HepG2 (cell line): ENCODE measurements at regions not wholly inside any gene's neighbourhood (a gene's known extent, or its start where the extent isn't known, plus 50 kb on each side); places are given as distances from the start of the nearest gene placed in this dataset.

Experiments used
- ATAC-seq: fragments of 200-7000 bp; cut with Tn5 transposase; 3 replicates; pipeline ENCODE4 v1.9.1; 2020; ENCODE audit warnings: mild to moderate bottlenecking, moderate library complexity
- BruUV-seq: library from RNA; stranded (reverse); fragments of 400-500 nt; replicated peaks from 2 replicates; lab custom pipeline; 2021; lab: Mats Ljungman, UMichigan
- CTCF ChIA-PET: fragments of 300-600 bp; formaldehyde crosslinking; extraction: SDS; loops from one replicate; lab custom pipeline; 2021; ENCODE audit warnings: low total read pairs, inconsistent platforms, low intra/inter-chr PET ratio; lab: Yijun Ruan, JAX
- POLR2A ChIA-PET: fragments of 350-600 bp; sonication (Branson Sonifier 250); formaldehyde crosslinking; loops from one replicate; lab custom pipeline; 2020; ENCODE audit warnings: antibody characterized with exemption, inconsistent platforms; lab: Yijun Ruan, JAX
- DNase-seq: peaks from one replicate; pipeline ENCODE4 v3.0.0-alpha.2; 2015; ENCODE audit warnings: low spot score
- FAIRE-seq: peaks from 3 replicates; lab custom pipeline; 2011; peaks lifted over from hg19 to GRCh38; lab: Jason Lieb, UNC
- H2AFZ ChIP-seq: one replicate; pipeline ENCODE4 v1.6.1; 2011; ENCODE audit warnings: low read length, inconsistent platforms
- H3K27ac ChIP-seq: fragments of 300-600 bp; 3 replicates; pipeline ENCODE4 v1.8.0; 2011; ENCODE audit warnings: mixed run types, mild to moderate bottlenecking, mixed read lengths, low read length, inconsistent platforms; ENCODE audit not compliant: insufficient read depth; ENCODE audit errors: extremely low read length
- H3K27me3 ChIP-seq, 2 experiments: fragments of 200-600 bp in 1 of 2; 2 replicates in 1 of 2; 3 replicates in 1 of 2; pipeline versions ENCODE4 v1.6.0 to v1.8.0; 2011; ENCODE audit warnings: low read length in 2 of 2, mild to moderate bottlenecking in 2 of 2, moderate library complexity in 2 of 2, inconsistent platforms in 1 of 2; ENCODE audit not compliant: insufficient read depth in 2 of 2, control insufficient read depth in 1 of 2
- H3K36me3 ChIP-seq, 2 experiments: fragments of 200-600 bp in 1 of 2; replicated peaks in 1 of 2; 2 replicates in 1 of 2; 3 replicates in 1 of 2; pipeline versions ENCODE4 v1.5.1 to v1.8.0; 2011; ENCODE audit warnings: low read length in 2 of 2, inconsistent platforms in 1 of 2; ENCODE audit not compliant: insufficient read depth in 2 of 2, control insufficient read depth in 1 of 2
- H3K4me1 ChIP-seq: 2 replicates; pipeline ENCODE4 v1.5.1; 2012; ENCODE audit warnings: low read length, inconsistent platforms; ENCODE audit not compliant: insufficient read depth
- H3K4me2 ChIP-seq: 2 replicates; pipeline ENCODE4 v1.6.0; 2011; ENCODE audit warnings: low read depth, low read length, inconsistent platforms
- H3K4me3 ChIP-seq, 3 experiments: fragments of 200-600 bp in 1 of 3; sonication (generic), shearing (Covaris generic) in 1 of 3; replicated peaks in 1 of 3; 2 replicates each; pipeline ENCODE4 v1.5.1; 2011 to 2016; ENCODE audit warnings: low read length in 3 of 3, inconsistent platforms in 2 of 3, low read depth in 2 of 3, mild to moderate bottlenecking in 2 of 3, control low read depth in 1 of 3, mixed read lengths in 1 of 3; ENCODE audit not compliant: insufficient read depth in 1 of 3
- H3K79me2 ChIP-seq: one replicate; pipeline ENCODE4 v1.6.1; 2011; ENCODE audit warnings: low read length, inconsistent platforms; ENCODE audit not compliant: insufficient read depth
- H3K9ac ChIP-seq: 2 replicates; pipeline ENCODE4 v1.6.0; 2011; ENCODE audit warnings: mild to moderate bottlenecking, low read depth, low read length, inconsistent platforms; ENCODE audit not compliant: insufficient read depth
- H3K9me3 ChIP-seq: 2 replicates; pipeline ENCODE4 v1.5.1; 2012; ENCODE audit warnings: mild to moderate bottlenecking, low read length
- H4K20me1 ChIP-seq: 2 replicates; pipeline ENCODE4 v1.6.0; 2011; ENCODE audit warnings: inconsistent platforms, mild to moderate bottlenecking, low read length, moderate library complexity; ENCODE audit not compliant: insufficient read depth
- FLYWCH1 ChIP-seq: sonication (generic); formaldehyde crosslinking; IDR thresholded peaks from 2 replicates; pipeline ENCODE4 v1.8.1; 2023; ENCODE audit warnings: mild to moderate bottlenecking, missing genetic modification reagents
- RBFOX2 ChIP-seq: fragments of 200-400 bp; formaldehyde crosslinking; IDR thresholded peaks from 2 replicates; pipeline ENCODE4 v1.6.1; 2017; ENCODE audit warnings: low read depth, mild to moderate bottlenecking, low read length
- SNRNP70 ChIP-seq: fragments of 200-400 bp; formaldehyde crosslinking; IDR thresholded peaks from 2 replicates; pipeline ENCODE4 v1.6.1; 2017; ENCODE audit warnings: mild to moderate bottlenecking, low read depth, low read length, moderate library complexity
- ZFP82 ChIP-seq: sonication (generic); formaldehyde crosslinking; IDR thresholded peaks from 2 replicates; pipeline ENCODE4 v1.5.1; 2020; ENCODE audit warnings: mild to moderate bottlenecking, missing genetic modification reagents, borderline replicate concordance
- ZNF703 ChIP-seq: sonication (generic); formaldehyde crosslinking; IDR thresholded peaks from 2 replicates; pipeline ENCODE4 v1.5.1; 2020; ENCODE audit warnings: missing genetic modification reagents, mild to moderate bottlenecking, moderate library complexity, borderline replicate concordance
- ZNF709 ChIP-seq: sonication (generic); formaldehyde crosslinking; IDR thresholded peaks from 2 replicates; pipeline ENCODE4 v1.5.0; 2020; ENCODE audit warnings: mild to moderate bottlenecking, missing genetic modification reagents
- WGBS: methylation state at CpG from one replicate; pipeline ENCODE4 v1.1.6; 2017; ENCODE audit warnings: low lambda C conversion rate; 5-methylcytosine and 5-hydroxymethylcytosine counted together
- in situ Hi-C: cut with HindIII; loops from 2 replicates; pipeline ENCODE4 v1.10.0; 2017; ENCODE audit warnings: low pct_unique_long_range_greater_than_20kb; ENCODE audit not compliant: extremely low pct_ligation_motif_present
- intact Hi-C: fragments of 100-400 bp; cut with micrococcal nuclease; formaldehyde crosslinking; loops from one replicate; pipeline ENCODE4 v1.10.0; 2022; ENCODE audit not compliant: unreplicated experiment
- TF ChIP-seq, protein P1 (sequence below): sonication (generic); formaldehyde crosslinking; IDR thresholded peaks from 2 replicates; pipeline ENCODE4 v1.4.0; 2020; ENCODE audit warnings: missing genetic modification reagents
- TF ChIP-seq, protein P2 (sequence below): sonication (generic); formaldehyde crosslinking; IDR thresholded peaks from 2 replicates; pipeline ENCODE4 v1.5.0; 2020; ENCODE audit warnings: missing genetic modification reagents, mild to moderate bottlenecking, borderline replicate concordance
- TF ChIP-seq, protein P3 (sequence below): sonication (generic); formaldehyde crosslinking; IDR thresholded peaks from 2 replicates; pipeline ENCODE4 v1.4.0; 2020; ENCODE audit warnings: mild to moderate bottlenecking, missing genetic modification reagents, borderline replicate concordance
- TF ChIP-seq, protein P4 (sequence below): sonication (generic); formaldehyde crosslinking; conservative IDR thresholded peaks from 2 replicates; pipeline ENCODE4 v1.8.0; 2022; ENCODE audit warnings: missing genetic modification reagents
- TF ChIP-seq, protein P5 (sequence below): sonication (generic); formaldehyde crosslinking; IDR thresholded peaks from 2 replicates; pipeline ENCODE4 v1.5.0; 2020; ENCODE audit warnings: mild to moderate bottlenecking, missing genetic modification reagents
- TF ChIP-seq, protein P6 (sequence below): sonication (generic); formaldehyde crosslinking; IDR thresholded peaks from 2 replicates; pipeline ENCODE4 v1.5.0; 2020; ENCODE audit warnings: mild to moderate bottlenecking, missing genetic modification reagents

DNA sequence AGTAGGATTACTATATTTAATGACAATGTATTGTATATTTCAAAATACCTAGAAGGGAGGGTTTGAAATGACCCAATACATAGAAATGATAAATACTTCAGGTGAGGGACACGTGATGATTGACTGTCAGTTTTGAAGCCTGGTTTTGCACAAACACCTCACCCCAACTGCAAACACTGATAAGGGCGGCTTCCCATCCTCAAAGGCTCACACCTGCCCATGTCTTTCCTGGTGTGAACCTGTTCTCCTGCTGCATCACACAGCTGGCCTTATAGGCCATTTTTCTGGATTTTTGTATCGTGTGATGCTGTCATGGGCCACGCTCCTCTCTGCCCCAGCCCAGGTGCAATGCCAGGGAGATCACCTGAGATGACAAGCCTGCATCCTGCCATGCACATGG, 166.5 kb upstream of the NCK2 start:
- ATAC-seq (no peak), FAIRE-seq (no peak), DNase-seq (no peak)
- Histone ChIP-seq H3K79me2 (no peaks in the 10 kb centered on the region), H3K27me3 (peaks cover 2 to 15% of the 10 kb centered on the region in 2 experiments; a peak in 4 of 5 replicates), H3K27ac (no peak overlapping the region), H3K4me2 (no peak overlapping the region), H2AFZ (no peak overlapping the region), H3K36me3 (no peaks in the 10 kb centered on the region), H3K4me1 (peaks cover 22% of the 10 kb centered on the region), H3K9me3 (no peaks in the 10 kb centered on the region), H3K9ac (no peak overlapping the region), H3K4me3 (no peak overlapping the region), H4K20me1 (no peaks in the 10 kb centered on the region)
- ChIA-PET CTCF (no interaction called here), POLR2A (no interaction called here)
- intact Hi-C loops = no loop called here
- no TSS peak for BruUV-seq
- in situ Hi-C loops = loop anchor here (5.0 kb wide), 1 partner anchor 309 kb away; no protein-coding TSS in a partner anchor
- 12% methylated on average over 4 of the region's 4 CpGs for WGBS
- TF ChIP-seq, protein P1, sequence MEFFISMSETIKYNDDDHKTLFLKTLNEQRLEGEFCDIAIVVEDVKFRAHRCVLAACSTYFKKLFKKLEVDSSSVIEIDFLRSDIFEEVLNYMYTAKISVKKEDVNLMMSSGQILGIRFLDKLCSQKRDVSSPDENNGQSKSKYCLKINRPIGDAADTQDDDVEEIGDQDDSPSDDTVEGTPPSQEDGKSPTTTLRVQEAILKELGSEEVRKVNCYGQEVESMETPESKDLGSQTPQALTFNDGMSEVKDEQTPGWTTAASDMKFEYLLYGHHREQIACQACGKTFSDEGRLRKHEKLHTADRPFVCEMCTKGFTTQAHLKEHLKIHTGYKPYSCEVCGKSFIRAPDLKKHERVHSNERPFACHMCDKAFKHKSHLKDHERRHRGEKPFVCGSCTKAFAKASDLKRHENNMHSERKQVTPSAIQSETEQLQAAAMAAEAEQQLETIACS (CRISPR knock-in tag) = no peak
- TF ChIP-seq, protein P2, sequence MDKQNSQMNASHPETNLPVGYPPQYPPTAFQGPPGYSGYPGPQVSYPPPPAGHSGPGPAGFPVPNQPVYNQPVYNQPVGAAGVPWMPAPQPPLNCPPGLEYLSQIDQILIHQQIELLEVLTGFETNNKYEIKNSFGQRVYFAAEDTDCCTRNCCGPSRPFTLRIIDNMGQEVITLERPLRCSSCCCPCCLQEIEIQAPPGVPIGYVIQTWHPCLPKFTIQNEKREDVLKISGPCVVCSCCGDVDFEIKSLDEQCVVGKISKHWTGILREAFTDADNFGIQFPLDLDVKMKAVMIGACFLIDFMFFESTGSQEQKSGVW (CRISPR knock-in tag) = no peak
- TF ChIP-seq, protein P3, sequence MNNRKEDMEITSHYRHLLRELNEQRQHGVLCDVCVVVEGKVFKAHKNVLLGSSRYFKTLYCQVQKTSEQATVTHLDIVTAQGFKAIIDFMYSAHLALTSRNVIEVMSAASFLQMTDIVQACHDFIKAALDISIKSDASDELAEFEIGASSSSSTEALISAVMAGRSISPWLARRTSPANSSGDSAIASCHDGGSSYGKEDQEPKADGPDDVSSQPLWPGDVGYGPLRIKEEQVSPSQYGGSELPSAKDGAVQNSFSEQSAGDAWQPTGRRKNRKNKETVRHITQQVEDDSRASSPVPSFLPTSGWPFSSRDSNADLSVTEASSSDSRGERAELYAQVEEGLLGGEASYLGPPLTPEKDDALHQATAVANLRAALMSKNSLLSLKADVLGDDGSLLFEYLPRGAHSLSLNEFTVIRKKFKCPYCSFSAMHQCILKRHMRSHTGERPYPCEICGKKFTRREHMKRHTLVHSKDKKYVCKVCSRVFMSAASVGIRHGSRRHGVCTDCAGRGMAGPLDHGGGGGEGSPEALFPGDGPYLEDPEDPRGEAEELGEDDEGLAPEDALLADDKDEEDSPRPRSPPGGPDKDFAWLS (CRISPR knock-in tag) = no peak
- TF ChIP-seq SNRNP70 (no peak), ZFP82 (CRISPR knock-in tag) (no peak), ZNF703 (no peak), RBFOX2 (no peak), ZNF709 (CRISPR knock-in tag) (no peak), FLYWCH1 (no peak)
- TF ChIP-seq, protein P4, sequence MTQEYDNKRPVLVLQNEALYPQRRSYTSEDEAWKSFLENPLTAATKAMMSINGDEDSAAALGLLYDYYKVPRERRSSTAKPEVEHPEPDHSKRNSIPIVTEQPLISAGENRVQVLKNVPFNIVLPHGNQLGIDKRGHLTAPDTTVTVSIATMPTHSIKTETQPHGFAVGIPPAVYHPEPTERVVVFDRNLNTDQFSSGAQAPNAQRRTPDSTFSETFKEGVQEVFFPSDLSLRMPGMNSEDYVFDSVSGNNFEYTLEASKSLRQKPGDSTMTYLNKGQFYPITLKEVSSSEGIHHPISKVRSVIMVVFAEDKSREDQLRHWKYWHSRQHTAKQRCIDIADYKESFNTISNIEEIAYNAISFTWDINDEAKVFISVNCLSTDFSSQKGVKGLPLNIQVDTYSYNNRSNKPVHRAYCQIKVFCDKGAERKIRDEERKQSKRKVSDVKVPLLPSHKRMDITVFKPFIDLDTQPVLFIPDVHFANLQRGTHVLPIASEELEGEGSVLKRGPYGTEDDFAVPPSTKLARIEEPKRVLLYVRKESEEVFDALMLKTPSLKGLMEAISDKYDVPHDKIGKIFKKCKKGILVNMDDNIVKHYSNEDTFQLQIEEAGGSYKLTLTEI = no peak
- TF ChIP-seq, protein P5, sequence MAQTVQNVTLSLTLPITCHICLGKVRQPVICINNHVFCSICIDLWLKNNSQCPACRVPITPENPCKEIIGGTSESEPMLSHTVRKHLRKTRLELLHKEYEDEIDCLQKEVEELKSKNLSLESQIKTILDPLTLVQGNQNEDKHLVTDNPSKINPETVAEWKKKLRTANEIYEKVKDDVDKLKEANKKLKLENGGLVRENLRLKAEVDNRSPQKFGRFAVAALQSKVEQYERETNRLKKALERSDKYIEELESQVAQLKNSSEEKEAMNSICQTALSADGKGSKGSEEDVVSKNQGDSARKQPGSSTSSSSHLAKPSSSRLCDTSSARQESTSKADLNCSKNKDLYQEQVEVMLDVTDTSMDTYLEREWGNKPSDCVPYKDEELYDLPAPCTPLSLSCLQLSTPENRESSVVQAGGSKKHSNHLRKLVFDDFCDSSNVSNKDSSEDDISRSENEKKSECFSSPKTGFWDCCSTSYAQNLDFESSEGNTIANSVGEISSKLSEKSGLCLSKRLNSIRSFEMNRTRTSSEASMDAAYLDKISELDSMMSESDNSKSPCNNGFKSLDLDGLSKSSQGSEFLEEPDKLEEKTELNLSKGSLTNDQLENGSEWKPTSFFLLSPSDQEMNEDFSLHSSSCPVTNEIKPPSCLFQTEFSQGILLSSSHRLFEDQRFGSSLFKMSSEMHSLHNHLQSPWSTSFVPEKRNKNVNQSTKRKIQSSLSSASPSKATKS = no peak
- TF ChIP-seq, protein P6, sequence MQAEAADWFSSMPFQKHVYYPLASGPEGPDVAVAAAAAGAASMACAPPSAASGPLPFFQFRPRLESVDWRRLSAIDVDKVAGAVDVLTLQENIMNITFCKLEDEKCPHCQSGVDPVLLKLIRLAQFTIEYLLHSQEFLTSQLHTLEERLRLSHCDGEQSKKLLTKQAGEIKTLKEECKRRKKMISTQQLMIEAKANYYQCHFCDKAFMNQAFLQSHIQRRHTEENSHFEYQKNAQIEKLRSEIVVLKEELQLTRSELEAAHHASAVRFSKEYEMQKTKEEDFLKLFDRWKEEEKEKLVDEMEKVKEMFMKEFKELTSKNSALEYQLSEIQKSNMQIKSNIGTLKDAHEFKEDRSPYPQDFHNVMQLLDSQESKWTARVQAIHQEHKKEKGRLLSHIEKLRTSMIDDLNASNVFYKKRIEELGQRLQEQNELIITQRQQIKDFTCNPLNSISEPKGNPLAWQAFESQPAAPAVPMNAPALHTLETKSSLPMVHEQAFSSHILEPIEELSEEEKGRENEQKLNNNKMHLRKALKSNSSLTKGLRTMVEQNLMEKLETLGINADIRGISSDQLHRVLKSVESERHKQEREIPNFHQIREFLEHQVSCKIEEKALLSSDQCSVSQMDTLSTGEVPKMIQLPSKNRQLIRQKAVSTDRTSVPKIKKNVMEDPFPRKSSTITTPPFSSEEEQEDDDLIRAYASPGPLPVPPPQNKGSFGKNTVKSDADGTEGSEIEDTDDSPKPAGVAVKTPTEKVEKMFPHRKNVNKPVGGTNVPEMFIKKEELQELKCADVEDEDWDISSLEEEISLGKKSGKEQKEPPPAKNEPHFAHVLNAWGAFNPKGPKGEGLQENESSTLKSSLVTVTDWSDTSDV (CRISPR knock-in tag) = no peak
